ENCODE measurements at regions not wholly inside any gene's neighbourhood (a gene's known extent, or its start where the extent isn't known, plus 50 kb on each side); places are given as distances from the start of the nearest gene placed in this dataset.

DNA sequence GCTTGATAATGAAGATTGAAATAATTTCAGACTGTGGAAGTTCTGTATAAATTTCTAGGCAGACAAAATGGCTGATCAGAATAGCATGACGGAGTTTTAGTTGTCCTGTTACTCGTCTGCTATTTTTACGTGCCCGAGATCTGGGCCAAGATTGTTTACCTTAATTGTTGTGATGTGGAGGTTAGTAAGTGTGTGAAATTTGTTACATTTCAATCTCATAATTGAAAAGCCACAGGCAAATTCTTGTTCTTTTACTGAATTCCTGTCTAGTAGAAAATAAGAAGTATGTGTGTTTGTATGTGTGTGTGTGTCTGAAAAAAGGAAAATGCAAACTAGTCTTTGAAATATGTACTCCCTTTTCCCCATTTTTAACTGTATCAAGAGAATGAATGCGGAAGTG is 115.2 kb downstream of the UTRN start:
- TF ChIP-seq FOXK2 (IDR thresholded peaks at IDR 0.05) = no peak
- no peak for TF ChIP-seq ARNT (IDR thresholded peaks at IDR 0.05)
- TF ChIP-seq L3MBTL2 (conservative IDR thresholded peaks at IDR 0.05) = no peak
- no peak for TF ChIP-seq NFRKB (IDR thresholded peaks at IDR 0.05)
- no peak for TF ChIP-seq SP1 (IDR thresholded peaks at IDR 0.05)
- no peak for TF ChIP-seq BHLHE40 (IDR thresholded peaks at IDR 0.05; ENCODE audit: borderline replicate concordance)
- TF ChIP-seq CTBP1 (IDR thresholded peaks at IDR 0.05; ENCODE audit: borderline replicate concordance) = no peak
- no peak for TF ChIP-seq HDGF (IDR thresholded peaks at IDR 0.05; ENCODE audit: borderline replicate concordance)
- TF ChIP-seq TARDBP (IDR thresholded peaks at IDR 0.05) = no peak
- TF ChIP-seq FOXM1 (IDR thresholded peaks at IDR 0.05; ENCODE audit: borderline replicate concordance) = no peak
